HG02981 (cell line): ENCODE measurements at regions not wholly inside any gene's neighbourhood (a gene's known extent, or its start where the extent isn't known, plus 50 kb on each side); places are given as distances from the start of the nearest gene placed in this dataset.

ENCODE experiments used
- ATAC-seq: cut with Tn5 transposase; IDR thresholded peaks from one replicate; pipeline ENCODE4 v1.9.1; 2021; ENCODE audit warnings: mild to moderate bottlenecking, moderate library complexity; ENCODE audit not compliant: unreplicated experiment

DNA sequence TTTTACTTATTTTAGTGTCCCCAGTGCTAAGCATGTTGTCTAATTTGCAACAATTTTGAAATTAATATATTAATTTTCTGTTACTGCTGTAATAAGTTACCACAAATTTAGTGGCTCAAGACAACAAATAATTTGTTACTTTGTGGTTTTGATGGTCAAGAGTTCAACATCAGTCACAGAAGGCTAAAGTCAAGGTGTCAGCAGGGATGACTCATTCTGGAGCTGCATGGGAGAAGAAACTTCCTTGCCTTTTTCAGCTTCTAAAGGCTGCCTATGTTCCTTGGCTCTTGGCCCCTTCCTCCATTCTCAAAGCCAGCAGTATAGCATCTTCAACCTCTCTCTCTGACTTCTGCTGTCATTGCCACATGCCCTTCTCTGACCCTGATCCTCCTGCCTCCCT is 271.8 kb downstream of the HLX start:
- ATAC-seq, result no peak

GRCh38 chr1:221154932-221155331 is 275.7 kb downstream of the HLX start:
- no peak for ATAC-seq

DNA sequence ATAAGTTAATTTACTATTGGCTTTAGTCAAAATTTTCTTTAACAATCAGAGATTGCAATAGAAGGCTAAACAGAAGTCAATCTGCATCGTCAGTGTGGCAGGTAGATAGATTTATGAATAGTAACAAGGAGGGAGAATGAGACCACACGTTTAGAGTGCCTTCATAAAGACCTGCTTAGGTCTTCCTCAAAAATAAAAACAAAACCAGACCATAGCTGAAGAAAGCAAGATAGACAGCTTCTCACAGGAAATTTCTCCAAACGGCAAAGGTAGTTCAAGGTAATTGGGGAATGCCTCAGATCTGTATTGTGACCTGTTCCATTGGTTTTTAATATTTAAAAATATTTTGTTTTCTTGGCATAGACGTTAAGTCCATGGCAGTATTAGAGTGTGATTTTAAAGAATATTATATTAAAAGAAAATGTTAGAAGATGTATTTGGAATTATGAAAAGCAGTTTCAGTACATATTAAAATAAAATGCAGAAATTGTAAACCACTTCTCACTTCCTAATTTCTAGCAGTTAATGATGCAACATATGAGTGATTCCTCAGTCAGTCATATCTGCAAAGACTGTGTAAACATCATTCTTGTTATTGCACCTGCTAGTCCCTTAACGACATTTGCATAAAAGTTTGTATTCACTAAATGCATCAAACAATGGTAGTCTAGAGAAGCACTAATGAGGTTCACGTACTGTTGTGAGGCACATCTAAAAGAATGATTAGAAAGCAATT is 278.0 kb downstream of the HLX start:
- ATAC-seq, result peak; percentile 96

- ATAC-seq, result no peak
Measured at GRCh38 chr1:221159608-221160007, 280.4 kb downstream of the HLX start.

- no peak for ATAC-seq
Measured at GRCh38 chr1:221161571-221162041, 282.4 kb downstream of the HLX start.

GRCh38 chr1:221162352-221162751 is 283.1 kb downstream of the HLX start:
- ATAC-seq, result no peak

DNA sequence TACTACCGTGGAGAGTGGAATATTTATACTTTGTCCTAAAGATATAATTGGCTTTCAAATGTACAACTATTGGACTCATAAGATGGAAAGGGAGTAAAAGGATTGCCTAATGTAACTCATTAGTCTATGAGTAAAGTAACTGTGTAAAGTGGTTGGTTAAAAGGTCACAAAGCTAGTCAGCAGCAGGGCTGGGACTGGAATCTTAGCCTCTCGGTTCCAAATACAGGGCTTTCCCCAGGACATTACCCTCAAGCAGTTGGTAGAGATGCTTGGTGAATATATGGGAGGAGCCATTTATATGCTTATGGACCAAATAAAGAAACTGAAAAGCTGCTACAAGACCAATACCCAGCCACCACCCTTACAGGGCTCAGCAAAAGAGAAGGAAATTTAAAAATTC is 283.7 kb downstream of the HLX start:
- no peak for ATAC-seq

GRCh38 chr1:221164029-221164428 is 284.8 kb downstream of the HLX start:
- no peak for ATAC-seq

GRCh38 chr1:221164951-221165838 is 286.0 kb downstream of the HLX start:
- no peak for ATAC-seq

- no peak for ATAC-seq
Measured at GRCh38 chr1:221165839-221166500, 286.7 kb downstream of the HLX start.

- ATAC-seq, result peak; percentile 87
Measured at GRCh38 chr1:221166559-221167318, 287.5 kb downstream of the HLX start.

DNA sequence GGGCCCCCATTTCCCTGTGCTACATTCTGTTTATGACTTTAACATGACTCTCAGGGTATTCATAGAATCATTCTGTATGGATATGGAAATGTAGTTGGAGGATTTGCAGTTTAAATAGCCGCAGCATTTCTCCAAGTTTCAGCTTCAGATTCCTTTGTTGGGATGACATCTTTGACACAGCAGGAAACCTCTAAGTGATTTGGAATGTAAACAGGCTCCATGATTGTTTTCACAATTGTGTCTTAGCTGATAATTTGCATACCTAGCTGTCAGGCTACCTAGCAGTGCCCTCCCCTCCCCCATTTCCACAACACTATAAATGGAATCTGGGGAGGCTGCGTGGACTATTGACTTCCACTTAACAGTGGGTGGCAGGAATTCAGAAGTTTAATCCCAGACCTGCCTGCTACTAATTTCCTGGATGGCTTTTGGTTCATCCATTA is 290.2 kb downstream of the HLX start:
- no peak for ATAC-seq

- ATAC-seq, result no peak
Measured at GRCh38 chr1:221170171-221170570, 290.9 kb downstream of the HLX start.

DNA sequence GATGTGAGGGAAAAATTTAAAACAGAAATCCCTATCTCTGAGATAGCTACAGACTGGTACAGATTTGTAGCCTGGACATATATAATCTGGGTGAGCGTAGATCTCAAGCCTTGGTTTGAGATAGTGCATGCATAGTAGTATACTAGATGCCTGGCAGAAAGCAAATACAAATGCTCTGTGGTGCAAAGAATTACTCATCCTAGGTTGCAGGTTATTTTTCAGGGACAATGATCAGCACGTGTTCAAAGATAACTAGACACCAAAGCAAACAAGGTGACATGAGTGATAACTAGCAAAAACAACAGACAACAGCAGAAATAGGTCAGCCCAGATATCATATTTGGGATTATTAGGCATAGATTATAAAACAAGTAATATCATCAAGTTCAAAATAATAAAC is 292.5 kb downstream of the HLX start:
- no peak for ATAC-seq

- no peak for ATAC-seq
Measured at GRCh38 chr1:221172841-221173240, 293.6 kb downstream of the HLX start.

- no peak for ATAC-seq
Measured at GRCh38 chr1:221174330-221174993, 295.2 kb downstream of the HLX start.

GRCh38 chr1:221175249-221175648 is 296.0 kb downstream of the HLX start:
- no peak for ATAC-seq

GRCh38 chr1:221180704-221181368 is 301.6 kb downstream of the HLX start:
- ATAC-seq, result no peak

- no peak for ATAC-seq
Measured at GRCh38 chr1:221182791-221183533, 303.7 kb downstream of the HLX start.
